HG03159 (cell line): ENCODE measurements at regions not wholly inside any gene's neighbourhood (a gene's known extent, or its start where the extent isn't known, plus 50 kb on each side); places are given as distances from the start of the nearest gene placed in this dataset.

Experiments used
- ATAC-seq: cut with Tn5 transposase; IDR thresholded peaks from one replicate; pipeline ENCODE4 v1.9.1; 2021; ENCODE audit warnings: mild to moderate bottlenecking, moderate library complexity; ENCODE audit not compliant: unreplicated experiment

GRCh38 chr3:180528843-180529242 is 73.1 kb upstream of the TTC14 start:
- no peak for ATAC-seq

DNA sequence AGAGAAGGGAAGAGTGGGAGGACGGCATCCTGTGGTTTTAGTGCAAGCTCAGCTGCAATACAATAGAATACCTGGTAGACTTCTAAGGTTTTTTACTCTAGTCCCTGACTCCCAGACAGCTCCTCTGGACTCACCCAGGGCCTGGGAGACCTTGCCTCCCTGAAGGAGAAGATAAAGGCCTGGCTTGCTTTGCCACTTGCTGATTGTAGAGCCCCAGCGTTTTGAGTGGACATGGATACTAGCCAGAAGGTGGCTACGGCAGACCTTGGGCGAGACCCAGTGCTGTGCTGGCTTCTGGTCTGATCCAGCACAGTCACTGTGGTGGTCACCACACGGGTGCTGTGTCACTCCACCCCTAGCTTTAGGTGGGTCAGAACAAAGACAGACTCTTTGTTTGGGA is 72.2 kb upstream of the TTC14 start:
- no peak for ATAC-seq

DNA sequence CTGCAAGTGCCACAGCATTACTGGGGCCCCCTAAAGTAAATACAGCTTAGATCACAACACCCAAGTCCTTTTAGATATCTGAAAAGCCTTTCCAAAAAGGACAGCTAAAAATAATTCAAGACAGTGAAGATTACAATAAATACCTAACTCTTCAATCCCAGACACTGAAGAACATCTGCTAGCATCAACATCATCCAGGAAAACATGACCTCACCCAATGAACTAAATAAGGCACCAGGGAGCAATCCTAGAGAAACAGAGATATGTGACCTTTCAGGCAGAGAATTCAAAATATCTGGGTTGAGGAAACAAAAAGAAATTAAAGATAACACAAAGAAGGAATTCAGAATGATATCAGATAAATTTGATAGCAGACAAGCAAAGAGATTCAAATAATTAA is 71.7 kb upstream of the TTC14 start:
- no peak for ATAC-seq

- ATAC-seq: no peak
These were observed 70.4 kb upstream of the TTC14 start for GRCh38 chr3:180531303-180532278.

DNA sequence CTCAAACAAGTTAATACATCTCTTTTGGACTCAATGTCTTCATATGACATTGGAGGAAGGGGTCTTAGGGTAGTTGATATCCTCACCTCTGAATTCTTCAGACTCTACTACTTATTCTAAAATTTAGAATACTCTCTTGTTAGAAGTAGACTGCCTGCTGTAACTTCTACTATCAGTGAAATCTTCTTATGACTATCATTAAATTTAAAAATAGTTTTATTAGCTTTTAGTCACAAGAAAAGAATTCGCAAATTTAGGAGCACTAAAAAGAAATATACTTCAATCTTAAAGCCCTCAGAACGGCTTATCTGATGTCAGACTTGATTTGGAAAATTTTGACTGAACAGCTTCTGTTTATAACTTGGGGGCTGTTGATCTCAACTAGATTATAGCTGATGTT is 67.1 kb upstream of the TTC14 start:
- no peak for ATAC-seq

DNA sequence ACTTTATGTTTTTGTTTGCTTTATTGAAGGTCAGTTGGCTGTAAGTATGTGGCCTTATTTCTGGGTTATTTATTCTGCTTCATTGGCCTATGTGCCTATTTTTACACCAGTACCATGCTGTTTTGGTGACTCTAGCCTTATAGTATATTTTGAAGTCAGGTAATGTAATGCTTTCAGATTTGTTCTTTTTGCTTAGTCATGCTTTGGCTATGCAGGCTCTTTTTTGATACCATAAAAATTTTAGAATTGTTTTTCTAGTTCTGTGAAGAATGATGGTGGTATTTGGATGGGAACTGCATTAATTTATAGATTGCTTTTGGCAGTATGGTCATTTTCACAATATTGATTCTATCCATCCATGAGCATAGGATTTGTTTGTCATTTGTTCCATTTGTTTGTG is 63.5 kb upstream of the TTC14 start:
- no peak for ATAC-seq

GRCh38 chr3:180543877-180544276 is 58.1 kb upstream of the TTC14 start:
- ATAC-seq: no peak

DNA sequence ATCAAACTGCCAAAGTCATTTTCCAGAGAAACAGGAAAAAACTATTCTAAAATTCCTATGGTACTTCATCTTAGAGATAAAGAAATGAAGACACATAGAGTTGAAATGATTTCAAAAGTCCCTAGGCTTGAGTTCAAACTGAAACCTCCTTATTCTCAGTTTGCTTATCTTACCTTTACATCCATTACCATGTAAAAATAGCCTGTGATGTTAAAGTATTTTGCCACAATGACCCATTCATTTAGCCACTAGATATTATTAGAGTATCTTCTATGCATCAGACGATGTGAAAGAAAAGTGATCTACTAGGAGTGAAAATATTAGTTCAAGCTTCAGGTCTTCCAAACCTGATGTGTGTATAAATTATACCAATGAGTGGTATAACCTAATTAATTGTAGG is 55.1 kb upstream of the TTC14 start:
- no peak for ATAC-seq

- no peak for ATAC-seq
These were observed 53.9 kb upstream of the TTC14 start for GRCh38 chr3:180548050-180548449.
